Motor neuron (in vitro differentiated cells): ENCODE measurements at regions not wholly inside any gene's neighbourhood (a gene's known extent, or its start where the extent isn't known, plus 50 kb on each side); places are given as distances from the start of the nearest gene placed in this dataset.

Experiments used
- ATAC-seq, 8 experiments: fragments of 200-7000 bp; cut with Tn5 transposase; replicated peaks in 6 of 8; 2 replicates each; pipeline ENCODE4 v1.8.0; 2021; ENCODE audit warnings: mild to moderate bottlenecking in 8 of 8, moderate library complexity in 8 of 8
- H3K27ac ChIP-seq, 2 donors: fragments of 250-450 bp; sonication (Bioruptor Pico); 2 replicates each; pipeline ENCODE4 v1.9.0; 2021; ENCODE audit warnings: antibody characterized with exemption in 2 of 2, mild to moderate bottlenecking in 2 of 2, moderate library complexity in 1 of 2
- H3K4me1 ChIP-seq, 2 donors: fragments of 250-450 bp; sonication (Bioruptor Pico); replicated peaks in 1 of 2; 2 replicates each; pipeline ENCODE4 v1.6.1; 2021; ENCODE audit warnings: antibody characterized with exemption in 2 of 2, mild to moderate bottlenecking in 2 of 2, moderate library complexity in 1 of 2
- H3K4me3 ChIP-seq, 5 donors: fragments of 250-450 bp; sonication (Bioruptor Pico); 2 replicates each; pipeline ENCODE4 v1.9.0; 2021; ENCODE audit warnings: antibody characterized with exemption in 5 of 5, mild to moderate bottlenecking in 5 of 5, moderate library complexity in 4 of 5
- WGBS, 10 experiments: fragments of 450-650 bp; shearing (Covaris generic); methylation state at CpG; one replicate each; pipeline ENCODE4 v1.0.0; 2022; 5-methylcytosine and 5-hydroxymethylcytosine counted together
- in situ Hi-C, 9 experiments: fragments of 400-800 bp; cut with MboI; loops; one replicate each; pipeline ENCODE4 v1.15.0; 2021; ENCODE audit warnings: low sequenced_read_pairs in 9 of 9, low pct_unique_long_range_greater_than_20kb in 2 of 9; ENCODE audit not compliant: unreplicated experiment in 9 of 9

DNA sequence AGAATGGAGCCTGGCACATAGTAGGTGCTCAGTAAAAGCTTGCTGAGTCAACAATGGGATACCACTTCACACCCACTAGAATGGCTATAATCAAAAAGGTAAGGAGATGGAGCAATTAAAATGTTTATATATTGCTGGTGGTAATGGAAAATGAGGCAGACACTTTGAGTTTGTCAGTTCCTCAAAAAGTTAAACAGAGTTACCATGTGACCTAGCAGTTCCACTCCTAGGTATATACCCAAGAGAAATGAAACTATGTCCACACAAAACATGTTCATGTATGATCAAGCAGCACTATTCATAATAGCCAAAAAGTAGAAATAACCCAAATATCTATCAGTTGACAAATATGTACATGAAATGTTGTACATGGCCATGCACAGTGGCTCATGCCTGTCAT lies 74.8 kb upstream of the ECE1 start:
- no peak overlapping the region for H3K27ac ChIP-seq
- no peak overlapping the region for H3K4me3 ChIP-seq
- ATAC-seq: no peak
- no peaks in the 10 kb centered on the region for H3K4me1 ChIP-seq
- in situ Hi-C loops: loop anchor here (10.0 to 25.0 kb wide), 6 partner anchors 110 to 678 kb away; no protein-coding TSS in a partner anchor

DNA sequence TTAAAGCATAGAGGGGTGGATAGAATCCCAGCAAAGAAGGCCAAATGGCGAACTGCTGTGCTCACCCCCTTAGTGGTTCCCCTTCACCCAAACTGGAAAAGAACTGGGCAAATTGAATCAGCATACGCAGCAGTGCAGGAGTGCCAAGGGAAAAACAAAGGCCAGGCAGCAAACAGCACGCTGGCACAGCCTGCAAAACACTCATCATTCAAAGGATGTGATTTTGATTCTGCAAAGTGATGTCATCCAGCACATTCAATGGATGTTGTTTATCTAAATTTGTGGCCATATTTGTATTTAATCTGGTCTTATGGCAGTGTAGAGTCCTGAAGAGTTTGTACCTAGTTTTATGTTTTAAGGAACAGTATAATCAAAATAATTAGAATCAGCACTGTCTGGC lies 71.8 kb upstream of the ECE1 start:
- no peak overlapping the region for H3K4me3 ChIP-seq
- H3K27ac ChIP-seq: no peak overlapping the region
- H3K4me1 ChIP-seq: no peaks in the 10 kb centered on the region
- peak in 2 of 8 experiments; percentile 15 to 62 for ATAC-seq
- 46 to 100% (median 86%) methylated on average over 1 to 3 of the region's 3 CpGs; no CpG with 5 or more reads in 3 of the 10 experiments for WGBS, 10 experiments
- in situ Hi-C loops: loop anchor here (10.0 to 25.0 kb wide), 6 partner anchors 107 to 675 kb away; no protein-coding TSS in a partner anchor

DNA sequence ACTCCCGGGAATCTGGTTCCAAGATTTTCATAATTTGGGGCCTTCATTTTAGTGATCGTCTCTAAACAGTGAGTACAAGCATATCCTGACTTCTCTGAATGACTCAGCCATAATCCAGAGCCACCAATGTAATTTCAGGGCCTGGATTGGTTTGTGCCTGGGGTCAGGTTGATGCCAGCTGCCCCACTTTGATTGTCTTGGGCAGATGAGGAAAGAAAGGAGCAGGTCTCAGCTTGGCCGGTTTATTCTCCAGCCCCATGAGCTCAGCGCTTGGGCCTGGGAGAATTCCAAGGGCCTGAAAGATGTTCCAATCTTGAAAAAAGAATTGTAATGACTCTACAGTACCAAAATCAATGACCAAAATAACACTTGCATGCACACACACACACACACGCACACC lies 71.2 kb upstream of the ECE1 start:
- H3K4me1 ChIP-seq: no peaks in the 10 kb centered on the region
- H3K27ac ChIP-seq: no peak overlapping the region
- in situ Hi-C loops: loop anchor here (10.0 to 25.0 kb wide), 6 partner anchors 107 to 674 kb away; no protein-coding TSS in a partner anchor
- H3K4me3 ChIP-seq: no peak overlapping the region
- peak in 1 of 8 experiments; percentile 18 for ATAC-seq
- WGBS, 10 experiments: 33 to 100% (median 81%) methylated on average over 1 to 5 of the region's 5 CpGs

DNA sequence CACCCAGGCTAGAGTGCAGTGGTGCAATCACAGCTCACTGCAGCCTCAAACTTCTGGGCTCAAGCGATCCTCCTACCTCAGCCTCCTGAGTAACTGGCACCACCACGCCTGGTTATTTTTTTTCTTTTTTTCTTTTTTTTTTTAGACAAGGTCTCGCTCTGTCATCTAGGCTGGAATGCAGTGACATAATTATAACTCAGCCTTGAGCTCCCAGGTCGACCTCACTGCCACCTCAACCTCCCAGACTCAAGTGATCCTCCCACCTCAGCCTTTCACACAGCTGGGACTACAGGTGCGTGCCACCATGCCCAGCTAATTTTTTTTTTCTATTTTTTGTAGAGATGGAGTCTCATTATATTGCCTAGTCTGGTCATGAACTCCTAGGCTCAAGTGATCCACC lies 66.9 kb upstream of the ECE1 start:
- in situ Hi-C loops: loop anchor here in 3 of 9 experiments (25.0 kb wide), 3 partner anchors 205 to 670 kb away; no protein-coding TSS in a partner anchor
- WGBS, 10 experiments: 26 to 90% (median 75%) methylated on average over 1 to 5 of the region's 5 CpGs; no CpG with 5 or more reads in 1 of the 10 experiments
- no peaks in the 10 kb centered on the region for H3K4me1 ChIP-seq
- H3K27ac ChIP-seq: no peak overlapping the region
- no peak overlapping the region for H3K4me3 ChIP-seq
- no peak for ATAC-seq

DNA sequence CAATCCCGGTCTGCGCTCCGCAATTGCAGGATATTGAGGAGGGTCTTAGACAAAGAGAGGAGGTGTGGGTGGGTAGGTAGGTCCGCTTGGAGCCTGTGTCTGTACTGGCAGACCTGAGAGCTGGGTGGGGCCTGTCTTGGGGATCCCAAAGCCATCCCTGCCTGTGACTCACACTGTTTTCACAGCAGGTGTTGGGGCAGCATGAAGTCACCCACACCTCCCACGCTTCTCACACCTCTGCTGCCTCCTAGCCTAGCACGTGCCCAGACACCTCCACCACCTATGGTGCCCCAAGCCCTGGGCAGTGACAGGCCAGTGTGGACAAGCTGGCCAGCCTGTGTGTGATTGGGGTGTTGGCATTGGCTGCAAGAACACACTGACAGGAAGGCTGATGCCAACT lies 65.7 kb upstream of the ECE1 start:
- no peak for ATAC-seq

DNA sequence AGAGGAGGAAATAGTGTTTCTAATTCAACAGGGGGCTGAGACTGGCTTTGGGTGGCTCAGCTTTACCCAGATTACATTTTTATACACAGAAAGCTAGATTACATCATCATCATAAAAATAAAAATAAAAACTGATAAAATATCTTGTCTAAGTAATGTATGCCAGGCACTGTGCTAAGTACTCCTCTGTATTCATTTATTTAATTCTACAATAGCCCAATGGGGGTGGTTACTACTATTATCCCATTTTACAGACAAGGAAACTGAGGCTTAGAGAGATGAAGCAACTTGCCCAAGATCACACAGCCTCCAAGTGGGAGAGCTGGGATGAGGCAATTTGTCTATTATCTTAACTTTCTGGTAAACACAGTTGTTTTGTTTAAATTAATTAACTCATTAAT lies 62.3 kb upstream of the ECE1 start:
- H3K4me3 ChIP-seq: no peak overlapping the region
- in situ Hi-C loops: loop anchor here in 3 of 9 experiments (25.0 kb wide), 3 partner anchors 210 to 665 kb away; no protein-coding TSS in a partner anchor
- H3K4me1 ChIP-seq: peaks cover 2 to 6% of the 10 kb centered on the region in 2 donors
- no peak overlapping the region for H3K27ac ChIP-seq
- ATAC-seq: no peak

More for the DNA sequence above, 65.7 kb upstream of the ECE1 start:
- no peak overlapping the region for H3K4me3 ChIP-seq
- WGBS, 10 experiments: 50 to 100% (median 93%) methylated on average over 1 to 4 of the region's 6 CpGs; no CpG with 5 or more reads in 5 of the 10 experiments
- no peak overlapping the region for H3K27ac ChIP-seq
- in situ Hi-C loops: loop anchor here in 3 of 9 experiments (25.0 kb wide), 3 partner anchors 206 to 669 kb away; no protein-coding TSS in a partner anchor
- no peaks in the 10 kb centered on the region for H3K4me1 ChIP-seq

DNA sequence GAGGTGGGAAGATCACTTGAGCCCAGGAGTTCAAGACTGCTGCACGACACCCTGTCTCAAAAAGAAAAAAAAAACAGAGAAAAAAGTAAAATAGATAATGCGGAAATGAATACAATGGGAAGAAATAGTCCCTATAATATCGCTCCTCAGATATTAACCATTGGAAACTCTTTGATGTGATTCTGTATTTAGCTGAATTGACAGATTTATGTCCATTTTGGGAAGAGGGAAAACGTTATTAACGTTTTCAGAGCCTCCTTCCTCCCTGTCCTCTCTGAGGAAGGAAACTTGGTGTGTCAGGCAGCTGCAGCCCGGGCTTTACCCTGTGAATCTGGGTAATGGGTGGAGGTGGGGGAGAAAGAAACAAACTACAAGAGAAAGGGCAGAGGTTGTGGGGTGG lies 61.6 kb upstream of the ECE1 start:
- in situ Hi-C loops: loop anchor here in 3 of 9 experiments (25.0 kb wide), 3 partner anchors 210 to 665 kb away; no protein-coding TSS in a partner anchor
- peaks cover 2 to 6% of the 10 kb centered on the region in 2 donors for H3K4me1 ChIP-seq
- H3K4me3 ChIP-seq: no peak overlapping the region
- no peak overlapping the region for H3K27ac ChIP-seq
- no peak for ATAC-seq
- 53 to 89% (median 77%) methylated on average over 3 to 6 of the region's 6 CpGs; no CpG with 5 or more reads in 2 of the 10 experiments for WGBS, 10 experiments

DNA sequence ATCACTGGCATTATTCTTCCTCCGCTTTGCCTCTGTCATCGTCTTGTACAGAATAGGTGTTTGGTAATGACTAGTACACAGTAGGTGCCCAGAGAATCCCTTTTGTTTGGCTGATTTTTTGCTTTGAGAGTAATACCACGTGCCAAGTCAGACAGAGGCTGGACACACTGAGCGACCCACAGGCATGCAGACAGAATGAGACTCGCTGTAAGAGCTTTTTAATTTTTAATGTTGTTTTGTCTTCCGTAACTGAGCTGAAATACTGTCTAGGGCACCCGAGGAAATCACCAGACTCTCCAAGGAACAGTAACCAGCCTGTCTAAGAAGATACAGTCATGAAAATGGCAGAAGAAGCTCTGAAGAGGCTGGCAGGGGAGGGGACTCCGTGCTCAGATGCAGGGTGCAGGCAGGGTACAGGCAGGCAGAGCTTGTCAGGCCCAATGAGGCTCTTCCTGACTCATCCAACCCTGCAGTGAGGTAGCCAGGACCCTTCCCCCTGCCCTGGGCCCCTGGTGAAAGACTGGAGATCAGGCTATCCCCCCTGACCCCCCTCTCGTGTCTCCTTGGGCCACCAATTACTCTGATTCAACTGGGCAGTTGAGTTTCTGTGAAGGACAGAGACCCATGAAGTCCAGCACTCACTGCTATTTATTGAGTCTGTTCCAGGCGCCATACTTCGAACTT lies 60.1 kb upstream of the ECE1 start:
- WGBS, 10 experiments: 0 to 85% (median 78%) methylated on average over 1 to 10 of the region's 11 CpGs
- ATAC-seq: peak in 5 of 8 experiments; percentile 43 to 74 (median 53)
- in situ Hi-C loops: loop anchor here in 3 of 9 experiments (25.0 kb wide), 3 partner anchors 212 to 663 kb away; no protein-coding TSS in a partner anchor
- H3K4me3 ChIP-seq: no peak overlapping the region
- no peak overlapping the region for H3K27ac ChIP-seq
- H3K4me1 ChIP-seq: peaks cover 2 to 13% of the 10 kb centered on the region in 2 donors

DNA sequence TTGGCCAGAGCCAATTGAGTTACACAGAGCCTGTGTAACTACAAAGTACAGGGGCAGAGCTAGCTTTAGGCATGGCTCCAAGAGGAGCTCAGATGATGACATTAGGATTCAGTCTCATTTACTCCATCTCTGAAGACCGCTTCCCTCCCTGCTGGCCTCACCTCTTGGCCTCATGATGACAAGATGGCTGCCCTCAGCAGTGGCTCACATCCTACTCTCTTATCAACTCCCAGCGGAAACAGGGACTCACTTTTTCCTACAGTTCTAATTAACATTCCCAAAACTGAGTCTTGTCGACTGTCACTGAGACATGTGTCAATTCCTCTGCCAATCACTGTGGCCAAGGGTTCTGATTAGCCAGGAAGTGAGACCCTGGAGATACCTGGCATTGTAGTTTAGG lies 59.4 kb upstream of the ECE1 start:
- Histone ChIP-seq H3K4me3 (no peak overlapping the region), H3K27ac (no peak overlapping the region), H3K4me1 (peaks cover 2 to 13% of the 10 kb centered on the region in 2 donors)
- in situ Hi-C loops: loop anchor here in 4 of 9 experiments (10.0 to 25.0 kb wide), 4 partner anchors 95 to 662 kb away; no protein-coding TSS in a partner anchor
- ATAC-seq: no peak
- 83 to 100% (median 100%) methylated on average over 1 to 3 of the region's 3 CpGs; no CpG with 5 or more reads in 4 of the 10 experiments for WGBS, 10 experiments

DNA sequence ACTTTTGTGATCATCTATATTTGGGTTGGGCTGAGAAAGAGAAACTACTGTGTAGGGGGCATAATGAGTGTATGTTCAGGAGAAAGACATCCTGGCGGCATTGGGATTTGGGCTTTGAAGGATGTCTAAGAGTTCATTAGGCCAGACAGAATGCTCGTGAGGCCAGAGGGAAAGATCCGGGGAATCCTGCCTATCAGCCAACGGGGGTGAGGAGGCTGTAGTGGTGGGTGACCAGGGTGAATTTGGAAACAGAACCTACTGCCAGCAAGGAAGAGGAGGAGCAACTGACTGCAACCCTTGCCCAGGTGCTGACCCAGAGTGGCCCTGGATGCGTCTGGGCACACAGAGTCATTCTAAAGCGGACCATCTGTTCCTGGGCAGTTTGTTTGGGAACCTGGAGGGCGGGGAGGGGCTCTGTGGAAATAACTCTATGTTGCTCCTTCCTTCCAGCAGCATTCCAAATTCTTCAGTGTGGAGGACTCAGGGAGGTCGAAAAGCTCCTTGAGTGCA lies 56.9 kb upstream of the ECE1 start:
- H3K4me1 ChIP-seq: peaks cover 2 to 37% of the 10 kb centered on the region in 2 donors
- no peak overlapping the region for H3K4me3 ChIP-seq
- ATAC-seq: no peak
- WGBS, 10 experiments: 48 to 90% (median 67%) methylated on average over 2 to 8 of the region's 8 CpGs; no CpG with 5 or more reads in 2 of the 10 experiments
- H3K27ac ChIP-seq: no peak overlapping the region
- in situ Hi-C loops: loop anchor here in 1 of 9 experiments (10.0 kb wide), 1 partner anchor 92 kb away; no protein-coding TSS in a partner anchor

DNA sequence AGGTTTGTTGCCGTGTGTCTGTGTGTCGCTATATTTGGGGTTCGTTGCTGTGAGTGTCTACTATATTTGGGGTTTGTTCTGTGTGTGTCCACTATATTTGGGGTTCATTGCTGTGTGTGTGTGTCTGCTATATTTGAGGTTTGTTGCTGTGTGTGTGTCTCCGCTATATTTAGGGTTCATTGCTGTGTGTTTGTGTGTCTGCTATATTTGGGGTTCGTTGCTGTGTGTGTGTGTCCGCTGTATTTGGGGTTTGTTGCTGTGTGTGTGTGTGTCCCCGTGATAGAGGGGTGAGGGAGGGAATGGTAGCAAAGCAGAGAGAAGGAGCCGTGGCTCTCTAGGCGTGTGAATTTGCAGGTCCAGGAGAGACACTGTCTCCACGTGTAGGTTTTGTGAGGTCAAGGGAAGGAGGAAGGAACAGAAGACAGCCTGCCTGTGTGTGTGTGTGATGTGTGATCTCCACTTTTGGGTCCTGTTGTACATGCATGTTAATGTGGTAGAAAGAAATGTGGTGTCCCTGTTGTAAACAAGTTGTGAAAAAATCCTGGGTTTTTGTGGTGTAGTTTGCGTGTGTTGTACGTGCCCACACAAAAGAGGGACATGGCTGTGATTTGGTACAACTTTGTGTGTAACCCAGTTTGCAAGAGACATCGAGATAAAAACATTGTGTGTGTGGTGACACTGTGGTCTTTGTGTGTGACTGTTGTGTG lies 56.3 kb upstream of the ECE1 start:
- peaks cover 2 to 37% of the 10 kb centered on the region in 2 donors for H3K4me1 ChIP-seq
- WGBS, 10 experiments: 58 to 100% (median 62%) methylated on average over 1 to 10 of the region's 13 CpGs; no CpG with 5 or more reads in 1 of the 10 experiments
- no peak overlapping the region for H3K27ac ChIP-seq
- H3K4me3 ChIP-seq: peak overlapping the region; percentile 66 to 78 (median 73)
- ATAC-seq: no peak
- in situ Hi-C loops: loop anchor here in 1 of 9 experiments (10.0 kb wide), 1 partner anchor 92 kb away; no protein-coding TSS in a partner anchor

DNA sequence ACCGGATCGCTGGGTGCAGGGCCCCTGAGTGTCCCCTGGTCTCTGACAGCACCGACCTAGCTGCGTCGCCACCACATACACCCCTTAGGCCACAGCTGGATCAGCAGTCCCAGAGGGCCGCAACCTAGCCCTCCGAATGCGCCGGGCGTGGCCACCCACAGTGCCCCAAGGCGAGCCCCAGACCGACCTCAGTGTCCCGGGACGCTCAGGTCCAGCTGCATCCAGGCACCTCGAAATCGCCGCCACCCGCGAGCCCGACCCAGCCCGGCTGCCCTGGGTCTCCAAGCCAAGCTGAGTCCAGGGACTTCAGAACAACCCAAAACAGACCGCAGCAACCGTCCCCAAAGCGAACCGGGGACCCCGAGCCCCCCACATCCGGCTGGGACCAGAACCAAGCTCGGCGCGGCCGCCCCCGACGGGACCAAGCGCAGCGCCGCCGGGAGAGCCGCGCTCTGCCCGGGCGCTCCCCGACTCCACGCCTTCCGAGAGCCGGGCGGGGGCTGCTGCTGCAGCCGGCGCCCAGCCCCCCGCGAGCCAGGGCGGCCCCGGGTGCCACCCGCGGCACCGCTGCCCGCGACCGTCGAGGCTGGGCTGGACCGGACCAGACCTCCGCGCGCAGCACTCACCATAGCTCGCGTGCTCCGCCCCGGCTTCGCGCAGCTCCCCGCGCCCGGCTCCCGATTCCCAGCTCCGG lies 54.6 kb upstream of the ECE1 start:
- peak overlapping the region; percentile 66 to 78 (median 73) for H3K4me3 ChIP-seq
- peak in 6 of 8 experiments; percentile 39 to 63 (median 48) for ATAC-seq
- WGBS, 10 experiments: 0% methylated on average over 1 to 18 of the region's 74 CpGs; no CpG with 5 or more reads in 7 of the 10 experiments
- in situ Hi-C loops: loop anchor here in 1 of 9 experiments (10.0 kb wide), 1 partner anchor 90 kb away; no protein-coding TSS in a partner anchor
- H3K4me1 ChIP-seq: peaks cover 0 to 39% of the 10 kb centered on the region in 2 donors
- no peak overlapping the region for H3K27ac ChIP-seq
